ENCODE measurements at regions not wholly inside any gene's neighbourhood (a gene's known extent, or its start where the extent isn't known, plus 50 kb on each side); places are given as distances from the start of the nearest gene placed in this dataset.

DNA sequence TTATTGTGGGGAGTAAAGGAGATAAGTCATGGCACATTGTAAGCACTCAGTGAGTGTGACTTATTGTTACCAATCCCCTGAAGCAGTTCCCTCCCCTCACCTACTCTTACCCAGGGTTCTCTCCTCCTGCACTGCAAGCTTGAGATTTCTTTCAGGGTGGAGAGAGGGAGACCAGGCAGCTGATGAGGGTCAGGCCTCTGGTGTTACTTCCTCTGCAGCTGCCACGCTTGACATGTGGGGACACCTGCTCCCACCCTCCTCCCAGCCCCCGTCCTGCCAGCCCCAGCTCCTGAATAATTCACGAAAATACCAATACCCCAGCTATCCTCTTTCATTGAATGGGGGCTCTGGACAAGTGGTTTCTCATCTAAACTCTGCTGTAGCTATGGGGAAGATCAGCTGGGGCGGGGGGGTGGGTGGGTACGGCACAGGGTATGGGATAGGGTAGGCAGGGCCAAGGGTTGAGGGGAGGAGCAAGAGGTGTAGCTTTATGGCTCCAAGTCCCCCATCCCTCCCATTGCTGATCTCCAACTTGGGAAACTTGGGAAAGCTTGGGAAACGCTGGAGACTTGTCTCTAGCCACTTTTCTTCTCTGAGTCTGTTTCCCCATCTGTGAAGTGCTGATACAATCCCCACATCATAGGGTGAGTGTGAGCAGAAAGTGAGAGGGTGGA, 148.5 kb upstream of the PJA1 start:
- no peak overlapping the region for H3K27ac ChIP-seq
- no peak overlapping the region for H3K4me3 ChIP-seq
- intact Hi-C loops (cut with DNase I): no loop called here
- H3K4me1 ChIP-seq: no peaks in the 10 kb centered on the region
- no peaks in the 10 kb centered on the region for H3K27me3 ChIP-seq
- TF ChIP-seq, protein P1, sequence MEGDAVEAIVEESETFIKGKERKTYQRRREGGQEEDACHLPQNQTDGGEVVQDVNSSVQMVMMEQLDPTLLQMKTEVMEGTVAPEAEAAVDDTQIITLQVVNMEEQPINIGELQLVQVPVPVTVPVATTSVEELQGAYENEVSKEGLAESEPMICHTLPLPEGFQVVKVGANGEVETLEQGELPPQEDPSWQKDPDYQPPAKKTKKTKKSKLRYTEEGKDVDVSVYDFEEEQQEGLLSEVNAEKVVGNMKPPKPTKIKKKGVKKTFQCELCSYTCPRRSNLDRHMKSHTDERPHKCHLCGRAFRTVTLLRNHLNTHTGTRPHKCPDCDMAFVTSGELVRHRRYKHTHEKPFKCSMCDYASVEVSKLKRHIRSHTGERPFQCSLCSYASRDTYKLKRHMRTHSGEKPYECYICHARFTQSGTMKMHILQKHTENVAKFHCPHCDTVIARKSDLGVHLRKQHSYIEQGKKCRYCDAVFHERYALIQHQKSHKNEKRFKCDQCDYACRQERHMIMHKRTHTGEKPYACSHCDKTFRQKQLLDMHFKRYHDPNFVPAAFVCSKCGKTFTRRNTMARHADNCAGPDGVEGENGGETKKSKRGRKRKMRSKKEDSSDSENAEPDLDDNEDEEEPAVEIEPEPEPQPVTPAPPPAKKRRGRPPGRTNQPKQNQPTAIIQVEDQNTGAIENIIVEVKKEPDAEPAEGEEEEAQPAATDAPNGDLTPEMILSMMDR (IDR thresholded peaks at IDR 0.05): no peak
- no peaks in the 10 kb centered on the region for H3K9me3 ChIP-seq
- peak in 1 of 2 donors; percentile 47 for DNase-seq (ENCODE audit: low spot score in 2 of 2)
- no peaks in the 10 kb centered on the region for H3K36me3 ChIP-seq

DNA sequence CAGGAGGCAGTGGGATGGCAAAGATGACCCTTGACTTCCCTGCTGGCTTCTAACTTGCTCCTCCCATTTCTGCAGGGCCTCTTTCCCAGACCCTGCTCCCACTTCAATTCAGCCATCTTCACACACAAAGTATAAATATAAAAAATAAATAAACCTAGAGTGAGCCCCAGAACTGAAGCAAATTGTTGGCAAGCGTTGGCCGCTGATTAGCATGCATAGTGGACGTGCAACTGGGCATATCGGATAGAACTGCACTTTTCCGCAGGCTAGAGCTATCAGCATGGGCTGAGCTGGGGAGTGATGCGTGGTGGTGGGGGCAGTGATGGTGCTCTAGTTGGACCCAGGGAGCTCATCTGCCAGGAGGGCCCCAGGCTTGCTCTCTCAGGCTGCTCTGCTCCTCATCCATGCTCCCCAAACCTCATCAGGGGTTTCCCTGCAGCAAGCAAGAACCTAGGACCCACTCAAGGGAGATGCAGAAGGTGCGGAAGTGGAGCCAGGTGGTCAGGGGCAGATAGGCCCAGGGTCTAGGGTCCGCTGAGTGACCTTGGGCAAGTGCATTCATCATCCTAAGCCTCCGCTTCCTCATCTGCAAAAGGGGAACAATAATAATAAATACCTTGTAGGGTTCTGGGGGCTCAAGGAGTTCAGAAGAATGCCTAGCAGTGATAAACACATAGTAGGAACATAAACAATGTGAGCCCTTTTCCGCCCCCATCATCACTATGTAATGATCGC, 146.8 kb upstream of the PJA1 start:
- TF ChIP-seq, protein P1 (IDR thresholded peaks at IDR 0.05): no peak
- DNase-seq (ENCODE audit: low spot score in 2 of 2): peak in 1 of 2 donors; percentile 30

DNA sequence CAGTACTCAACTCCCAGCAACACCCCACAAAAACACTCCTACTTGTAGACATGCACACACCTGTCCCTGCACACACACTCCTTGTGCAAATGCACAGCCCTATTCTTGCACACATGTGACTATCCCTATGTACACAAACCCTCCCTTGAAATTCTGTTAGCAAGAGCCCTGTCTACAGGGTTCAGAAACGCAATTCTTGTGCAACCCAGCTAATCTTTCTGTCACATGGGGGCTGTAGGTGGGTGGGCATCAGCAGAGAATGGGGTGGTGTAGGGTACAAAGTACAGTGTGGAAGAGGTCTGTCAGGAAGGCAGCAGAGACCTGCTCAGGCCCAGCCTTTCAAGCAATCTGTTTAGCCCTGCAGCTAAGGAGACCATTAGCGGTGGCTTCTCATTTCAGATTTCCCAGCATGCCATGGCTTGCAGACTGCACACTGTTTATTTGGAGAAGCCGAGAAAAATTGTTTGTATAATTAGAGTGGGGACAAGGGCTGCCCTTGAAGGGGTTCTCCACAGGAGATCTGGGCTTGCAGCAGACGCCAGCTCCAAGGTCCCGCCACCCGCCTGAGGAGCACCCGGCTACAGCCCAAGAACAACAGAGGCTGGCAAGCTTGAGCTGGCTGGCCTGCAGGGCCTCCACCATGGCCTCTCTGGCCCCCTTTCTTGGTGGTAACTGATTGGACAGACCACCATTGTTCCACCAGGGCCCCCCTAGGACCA, 144.0 kb upstream of the PJA1 start:
- intact Hi-C loops (cut with DNase I): no loop called here
- Histone ChIP-seq H3K4me1 (no peaks in the 10 kb centered on the region), H3K27ac (no peak overlapping the region), H3K27me3 (no peaks in the 10 kb centered on the region), H3K4me3 (no peak overlapping the region), H3K9me3 (no peaks in the 10 kb centered on the region), H3K36me3 (no peaks in the 10 kb centered on the region)
- DNase-seq (ENCODE audit: low spot score in 2 of 2): peak in 1 of 2 donors; percentile 43
- TF ChIP-seq, protein P1 (IDR thresholded peaks at IDR 0.05): no peak

More for the DNA sequence above, 146.8 kb upstream of the PJA1 start:
- H3K27me3 ChIP-seq: no peaks in the 10 kb centered on the region
- no peaks in the 10 kb centered on the region for H3K9me3 ChIP-seq
- H3K4me1 ChIP-seq: no peaks in the 10 kb centered on the region
- H3K4me3 ChIP-seq: no peak overlapping the region
- intact Hi-C loops (cut with DNase I): no loop called here
- no peak overlapping the region for H3K27ac ChIP-seq
- H3K36me3 ChIP-seq: no peaks in the 10 kb centered on the region

DNA sequence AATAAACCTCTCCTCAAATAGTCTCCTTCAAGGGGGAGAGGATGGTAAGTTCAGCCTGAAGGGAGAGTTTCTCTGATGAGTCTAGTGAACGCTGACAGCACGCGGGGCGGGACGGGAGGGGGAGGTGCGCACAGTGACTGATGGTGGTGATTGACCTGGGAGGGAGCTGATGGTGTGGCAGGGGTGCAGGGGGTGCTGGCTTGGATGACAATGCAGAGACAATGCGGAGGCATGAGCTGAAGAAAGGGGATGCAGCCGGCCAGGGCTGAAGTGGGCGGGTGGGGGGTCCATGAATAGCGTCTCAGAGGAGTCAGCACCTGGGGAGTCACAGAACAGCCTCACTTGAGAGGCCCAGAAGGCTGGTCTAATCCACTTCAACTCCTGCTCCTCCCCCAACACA, 142.5 kb upstream of the PJA1 start:
- Histone ChIP-seq H3K27ac (no peak overlapping the region), H3K4me1 (no peaks in the 10 kb centered on the region), H3K4me3 (no peak overlapping the region), H3K9me3 (no peaks in the 10 kb centered on the region), H3K27me3 (no peaks in the 10 kb centered on the region), H3K36me3 (no peaks in the 10 kb centered on the region)
- intact Hi-C loops (cut with DNase I): no loop called here
- DNase-seq (ENCODE audit: low spot score in 2 of 2): peak in 1 of 2 donors; percentile 21
- TF ChIP-seq, protein P1 (IDR thresholded peaks at IDR 0.05): no peak

DNA sequence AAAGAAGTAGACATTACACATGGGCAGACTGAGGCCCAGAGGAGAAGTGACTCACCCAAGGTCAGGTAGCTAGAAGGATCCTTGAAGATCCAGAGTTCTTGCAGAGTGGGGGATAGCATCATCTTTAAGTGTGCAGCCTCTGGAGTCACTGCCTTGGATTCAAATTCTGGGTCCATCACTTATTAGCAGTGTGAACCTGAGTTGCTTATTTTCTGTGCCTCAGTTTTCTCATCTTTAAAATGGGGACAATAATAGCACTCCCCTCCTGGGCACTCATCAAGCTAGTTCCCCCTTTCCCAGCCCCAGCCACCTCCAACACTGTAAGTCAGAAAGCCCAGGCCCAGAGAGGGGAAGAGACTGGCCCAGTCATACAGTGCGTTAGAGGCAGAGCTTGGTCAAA, 141.8 kb upstream of the PJA1 start:
- no peaks in the 10 kb centered on the region for H3K9me3 ChIP-seq
- intact Hi-C loops (cut with DNase I): no loop called here
- H3K4me1 ChIP-seq: no peaks in the 10 kb centered on the region
- no peaks in the 10 kb centered on the region for H3K27me3 ChIP-seq
- DNase-seq (ENCODE audit: low spot score in 2 of 2): peak in 1 of 2 donors; percentile 16
- TF ChIP-seq, protein P1 (IDR thresholded peaks at IDR 0.05): no peak
- H3K4me3 ChIP-seq: no peak overlapping the region
- no peak overlapping the region for H3K27ac ChIP-seq
- no peaks in the 10 kb centered on the region for H3K36me3 ChIP-seq

Measured in ascending aorta (tissue), 2 donors.